ENCODE measurements at regions not wholly inside any gene's neighbourhood (a gene's known extent, or its start where the extent isn't known, plus 50 kb on each side); places are given as distances from the start of the nearest gene placed in this dataset.

DNA sequence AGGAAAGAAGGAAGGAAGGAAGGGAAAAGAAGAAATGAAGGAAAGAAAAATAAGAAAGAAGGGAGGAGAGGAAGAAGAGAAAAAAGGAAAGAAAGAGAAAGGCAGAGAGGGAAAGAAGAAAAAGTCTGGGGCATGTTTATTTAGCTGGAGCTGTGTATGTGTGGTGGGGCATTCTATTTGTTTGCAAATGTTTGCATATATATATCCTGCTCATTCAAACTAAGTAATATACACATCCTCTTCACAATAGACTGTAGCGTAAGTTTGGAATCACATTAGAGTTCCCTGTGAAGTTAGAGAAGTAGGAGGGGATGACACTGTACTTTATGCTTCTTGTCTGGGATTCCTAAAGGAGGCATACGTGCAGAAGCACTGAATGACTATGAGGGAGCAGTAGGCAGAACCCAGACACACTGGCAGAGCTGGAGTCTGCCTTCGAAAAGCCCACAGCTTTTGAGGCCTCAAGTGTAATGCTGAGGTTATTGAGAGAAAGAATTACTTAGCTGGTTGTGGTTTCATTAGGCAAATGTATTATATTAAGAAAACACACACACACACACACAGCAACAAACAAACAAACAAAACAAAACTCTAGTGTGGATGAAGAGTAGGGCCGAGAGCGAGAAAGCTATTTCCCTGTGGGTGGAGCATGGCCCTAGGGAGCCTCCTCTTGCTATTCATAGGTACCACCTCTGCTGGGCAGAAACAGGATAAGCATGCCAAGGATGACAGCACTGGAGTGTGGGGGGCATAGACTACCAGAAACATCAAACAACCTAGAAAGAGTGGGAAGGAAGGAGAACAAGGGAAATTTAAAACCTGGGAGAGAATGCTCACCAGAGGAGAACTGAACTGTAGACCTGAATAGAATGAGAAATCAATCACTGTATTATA lies 905.1 kb upstream of the NXPH2 start:
- TF ChIP-seq, protein P1, sequence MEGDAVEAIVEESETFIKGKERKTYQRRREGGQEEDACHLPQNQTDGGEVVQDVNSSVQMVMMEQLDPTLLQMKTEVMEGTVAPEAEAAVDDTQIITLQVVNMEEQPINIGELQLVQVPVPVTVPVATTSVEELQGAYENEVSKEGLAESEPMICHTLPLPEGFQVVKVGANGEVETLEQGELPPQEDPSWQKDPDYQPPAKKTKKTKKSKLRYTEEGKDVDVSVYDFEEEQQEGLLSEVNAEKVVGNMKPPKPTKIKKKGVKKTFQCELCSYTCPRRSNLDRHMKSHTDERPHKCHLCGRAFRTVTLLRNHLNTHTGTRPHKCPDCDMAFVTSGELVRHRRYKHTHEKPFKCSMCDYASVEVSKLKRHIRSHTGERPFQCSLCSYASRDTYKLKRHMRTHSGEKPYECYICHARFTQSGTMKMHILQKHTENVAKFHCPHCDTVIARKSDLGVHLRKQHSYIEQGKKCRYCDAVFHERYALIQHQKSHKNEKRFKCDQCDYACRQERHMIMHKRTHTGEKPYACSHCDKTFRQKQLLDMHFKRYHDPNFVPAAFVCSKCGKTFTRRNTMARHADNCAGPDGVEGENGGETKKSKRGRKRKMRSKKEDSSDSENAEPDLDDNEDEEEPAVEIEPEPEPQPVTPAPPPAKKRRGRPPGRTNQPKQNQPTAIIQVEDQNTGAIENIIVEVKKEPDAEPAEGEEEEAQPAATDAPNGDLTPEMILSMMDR (IDR thresholded peaks at IDR 0.05) = no peak
- no peak for TF ChIP-seq EP300 (IDR thresholded peaks at IDR 0.05; ENCODE audit: low read depth)
